H1 (cell line): ENCODE measurements at regions not wholly inside any gene's neighbourhood (a gene's known extent, or its start where the extent isn't known, plus 50 kb on each side); places are given as distances from the start of the nearest gene placed in this dataset.

Source experiments
- CTCF ChIA-PET: fragments of 300-600 bp; sonication (Branson Sonifier 250); formaldehyde crosslinking; loops from one replicate; lab custom pipeline; 2021; ENCODE audit not compliant: partially characterized antibody; lab: Charles Lee
- POLR2A ChIA-PET: fragments of 300-600 bp; sonication (Branson Sonifier 250); formaldehyde crosslinking; loops from one replicate; lab custom pipeline; 2021; ENCODE audit warnings: inconsistent platforms; ENCODE audit not compliant: partially characterized antibody; lab: Charles Lee
- DNase-seq, 2 experiments: peaks; one replicate each; pipeline versions ENCODE4 v3.0.0 to v3.0.0-alpha.2; 2010 to 2022; ENCODE audit warnings: low spot score in 2 of 2, low read depth in 1 of 2, mixed read lengths in 1 of 2
- FAIRE-seq: peaks from 2 replicates; lab custom pipeline; 2011; peaks lifted over from hg19 to GRCh38; lab: Jason Lieb, UNC
- H2AFZ ChIP-seq: 2 replicates; pipeline ENCODE4 v1.8.1; 2012; ENCODE audit warnings: low read length, inconsistent platforms
- H2AK5ac ChIP-seq: 2 replicates; pipeline ENCODE4 v1.6.1; 2013; ENCODE audit warnings: low read depth, low read length
- H2BK120ac ChIP-seq: replicated peaks from 2 replicates; pipeline ENCODE3; 2013; ENCODE audit warnings: low read depth, low read length, inconsistent platforms
- H2BK12ac ChIP-seq: 2 replicates; pipeline ENCODE4 v1.6.1; 2013; ENCODE audit warnings: low read depth, low read length
- H2BK15ac ChIP-seq: 2 replicates; pipeline ENCODE4 v1.6.1; 2013; ENCODE audit warnings: low read length
- H2BK20ac ChIP-seq: 2 replicates; pipeline ENCODE4 v1.6.1; 2013; ENCODE audit warnings: low read length
- H2BK5ac ChIP-seq: 2 replicates; pipeline ENCODE4 v1.6.1; 2013; ENCODE audit warnings: low read depth, low read length
- H3K14ac ChIP-seq: 2 replicates; pipeline ENCODE4 v1.6.1; 2013; ENCODE audit warnings: inconsistent platforms; ENCODE audit not compliant: insufficient read length
- H3K18ac ChIP-seq: 2 replicates; pipeline ENCODE4 v1.6.1; 2013; ENCODE audit warnings: low read length; ENCODE audit errors: extremely low read depth
- H3K23ac ChIP-seq: 2 replicates; pipeline ENCODE4 v1.6.1; 2013; ENCODE audit warnings: inconsistent platforms; ENCODE audit not compliant: insufficient read length
- H3K23me2 ChIP-seq: 2 replicates; pipeline ENCODE4 v1.6.1; 2013; ENCODE audit warnings: low read depth, low read length
- H3K27ac ChIP-seq: 2 replicates; pipeline ENCODE4 v1.6.1; 2011; ENCODE audit warnings: low read depth, low read length, inconsistent platforms
- H3K27me3 ChIP-seq, 4 experiments: replicated peaks in 1 of 4; 1 replicate in 1 of 4; 2 replicates in 3 of 4; pipeline versions ENCODE4 v1.6.1 to v1.8.1; 2011 to 2013; ENCODE audit warnings: low read length in 3 of 4, mild to moderate bottlenecking in 3 of 4, inconsistent platforms in 2 of 4, mixed read lengths in 2 of 4, moderate library complexity in 1 of 4; ENCODE audit not compliant: control insufficient read depth in 3 of 4, insufficient read depth in 3 of 4; ENCODE audit errors: extremely low read depth in 1 of 4
- H3K36me3 ChIP-seq, 4 experiments: 2 replicates each; pipeline versions ENCODE4 v1.6.1 to v1.8.1; 2011 to 2013; ENCODE audit warnings: mild to moderate bottlenecking in 4 of 4, low read length in 3 of 4, moderate library complexity in 2 of 4, control low read depth in 1 of 4, inconsistent platforms in 1 of 4; ENCODE audit not compliant: insufficient read depth in 4 of 4, control insufficient read depth in 2 of 4
- H3K4ac ChIP-seq: replicated peaks from 2 replicates; pipeline ENCODE3; 2013; ENCODE audit warnings: low read length, low read depth, mixed read lengths, inconsistent platforms; ENCODE audit not compliant: insufficient read length
- H3K4me1 ChIP-seq, 4 experiments: replicated peaks in 1 of 4; 1 replicate in 1 of 4; 2 replicates in 3 of 4; pipeline versions ENCODE4 v1.6.1 to v1.8.1; 2011 to 2013; ENCODE audit warnings: low read length in 3 of 4, inconsistent platforms in 2 of 4, mixed read lengths in 1 of 4; ENCODE audit not compliant: insufficient read depth in 4 of 4, control insufficient read depth in 3 of 4
- H3K4me2 ChIP-seq, 2 experiments: 2 replicates each; pipeline versions ENCODE4 v1.6.1 to v1.8.1; 2011 to 2013; ENCODE audit warnings: low read depth in 2 of 2, low read length in 2 of 2, control low read depth in 1 of 2, inconsistent platforms in 1 of 2, mild to moderate bottlenecking in 1 of 2; ENCODE audit not compliant: insufficient read depth in 1 of 2
- H3K4me3 ChIP-seq, 4 experiments: fragments of 200-600, 300-600 bp in 1 of 4; sonication (generic), shearing (Covaris generic), sonication (Bioruptor Twin) in 1 of 4; 2 replicates each; pipeline versions ENCODE4 v1.5.1 to v1.8.1; 2011 to 2016; ENCODE audit warnings: low read length in 4 of 4, low read depth in 3 of 4, control low read depth in 2 of 4, inconsistent platforms in 2 of 4, mild to moderate bottlenecking in 2 of 4, mixed read lengths in 1 of 4, moderate library complexity in 1 of 4; ENCODE audit not compliant: insufficient read depth in 2 of 4; ENCODE audit errors: extremely low read depth in 1 of 4
- H3K56ac ChIP-seq: replicated peaks from 2 replicates; pipeline ENCODE3; 2013; ENCODE audit warnings: low read depth, mild to moderate bottlenecking, mixed read lengths, low read length, inconsistent platforms; ENCODE audit not compliant: insufficient read length
- H3K79me1 ChIP-seq: 2 replicates; pipeline ENCODE4 v1.6.1; 2013; ENCODE audit warnings: low read depth, low read length, control low read depth
- H3K79me2 ChIP-seq, 2 experiments: 2 replicates each; pipeline versions ENCODE4 v1.6.1 to v1.8.1; 2012 to 2013; ENCODE audit warnings: low read length in 2 of 2, mild to moderate bottlenecking in 2 of 2, inconsistent platforms in 1 of 2; ENCODE audit not compliant: insufficient read depth in 2 of 2, control insufficient read depth in 1 of 2
- H3K9ac ChIP-seq, 4 experiments: replicated peaks in 1 of 4; 1 replicate in 1 of 4; 2 replicates in 3 of 4; pipeline versions ENCODE4 v1.6.1 to v1.8.1; 2011 to 2013; ENCODE audit warnings: low read depth in 3 of 4, low read length in 3 of 4, control low read depth in 2 of 4, mild to moderate bottlenecking in 2 of 4, moderate library complexity in 2 of 4, inconsistent platforms in 1 of 4; ENCODE audit errors: extremely low read depth in 1 of 4
- H3K9me3 ChIP-seq, 2 experiments: 2 replicates each; pipeline versions ENCODE4 v1.6.1 to v1.8.1; 2012 to 2013; ENCODE audit warnings: mild to moderate bottlenecking in 2 of 2, moderate library complexity in 2 of 2, control low read depth in 1 of 2, inconsistent platforms in 1 of 2, low read depth in 1 of 2, low read length in 1 of 2, mixed read lengths in 1 of 2; ENCODE audit not compliant: insufficient read depth in 2 of 2
- H4K20me1 ChIP-seq, 2 experiments: replicated peaks in 1 of 2; 2 replicates each; pipeline versions ENCODE3 to v1.8.1; 2011 to 2013; ENCODE audit warnings: inconsistent platforms in 2 of 2, low read length in 2 of 2, mild to moderate bottlenecking in 1 of 2; ENCODE audit not compliant: insufficient read depth in 2 of 2, control insufficient read depth in 1 of 2
- H4K5ac ChIP-seq: 2 replicates; pipeline ENCODE4 v1.6.1; 2013; ENCODE audit warnings: low read length, low read depth, mixed read lengths, inconsistent platforms; ENCODE audit not compliant: insufficient read length
- H4K8ac ChIP-seq: 2 replicates; pipeline ENCODE4 v1.8.0; 2013; ENCODE audit warnings: mild to moderate bottlenecking, moderate library complexity, low read length, inconsistent platforms; ENCODE audit not compliant: insufficient read depth; ENCODE audit errors: extremely low read depth
- H4K91ac ChIP-seq: replicated peaks from 2 replicates; pipeline ENCODE3; 2013; ENCODE audit warnings: low read length, mixed read lengths, inconsistent platforms; ENCODE audit not compliant: insufficient read length
- HDAC6 ChIP-seq: IDR thresholded peaks from one replicate; pipeline ENCODE4 v1.7.1; 2012; ENCODE audit warnings: low read depth, mild to moderate bottlenecking, inconsistent platforms, low read length, moderate library complexity
- JUND ChIP-seq: IDR thresholded peaks from 2 replicates; pipeline ENCODE4 v1.6.1; 2011; ENCODE audit warnings: mild to moderate bottlenecking, improper control_type of control experiment, low read length
- RBBP5 ChIP-seq: IDR thresholded peaks from 2 replicates; pipeline ENCODE4 v1.7.1; 2012; ENCODE audit warnings: low read depth, mild to moderate bottlenecking, inconsistent platforms, low read length, moderate library complexity, borderline replicate concordance
- SUZ12 ChIP-seq: fragments of 200-600 bp; sonication (generic); IDR thresholded peaks from 2 replicates; pipeline ENCODE4 v1.6.1; 2012; ENCODE audit warnings: mild to moderate bottlenecking, inconsistent platforms, low read length, moderate library complexity, mixed read lengths
- WGBS, 2 experiments: shearing (Covaris generic) in 1 of 2; methylation state at CpG; one replicate each; pipeline versions ENCODE4 v1.1.6 to v1.1.7; 2013 to 2015; ENCODE audit warnings: low lambda C conversion rate in 2 of 2, mixed read lengths in 2 of 2, inconsistent platforms in 1 of 2, low coverage in 1 of 2, missing lambda C conversion rate in 1 of 2; ENCODE audit not compliant: insufficient replicate concordance in 2 of 2, insufficient coverage in 1 of 2, insufficient read length in 1 of 2; ENCODE audit errors: extremely low coverage in 1 of 2, missing lambda C conversion rate in 1 of 2; 5-methylcytosine and 5-hydroxymethylcytosine counted together

DNA sequence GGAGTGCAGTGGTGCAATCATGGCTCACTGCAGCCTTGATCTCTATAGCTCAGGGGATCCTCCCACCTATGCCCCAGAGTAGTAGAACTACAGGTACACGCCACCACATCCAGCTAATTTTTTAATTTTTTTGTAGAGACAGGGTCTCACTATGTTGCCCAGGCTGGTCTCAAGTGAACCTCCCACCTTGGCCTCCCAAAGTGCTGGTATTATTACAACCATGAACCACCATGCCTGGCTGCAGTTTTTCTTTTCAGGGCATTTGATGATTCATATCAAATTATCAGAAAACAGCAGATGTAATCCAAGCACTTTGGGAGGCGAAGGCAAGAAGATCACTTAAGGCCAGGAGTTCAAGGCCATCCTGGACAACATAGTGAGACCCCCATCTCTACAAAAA lies 88.4 kb upstream of the JARID2 start:
- Histone ChIP-seq H4K20me1 (no peaks in the 10 kb centered on the region), H2AFZ (no peak overlapping the region), H3K4me2 (no peak overlapping the region), H3K4me3 (no peak overlapping the region), H3K27me3 (no peaks in the 10 kb centered on the region), H4K91ac (no peak overlapping the region), H2BK120ac (no peak overlapping the region), H3K23ac (no peak overlapping the region), H2BK5ac (no peak overlapping the region), H3K27ac (no peak overlapping the region), H3K79me2 (no peaks in the 10 kb centered on the region), H2BK20ac (no peak overlapping the region), H2BK15ac (no peak overlapping the region), H3K9ac (no peak overlapping the region), H3K79me1 (no peaks in the 10 kb centered on the region), H2BK12ac (no peak overlapping the region), H4K8ac (no peak overlapping the region), H3K4ac (no peak overlapping the region), H3K23me2 (no peaks in the 10 kb centered on the region), H3K14ac (no peak overlapping the region), H3K36me3 (no peaks in the 10 kb centered on the region; a peak in 1 of 8 replicates), H3K18ac (no peak overlapping the region), H3K4me1 (no peaks in the 10 kb centered on the region; a peak in 1 of 7 replicates), H3K56ac (no peak overlapping the region), H3K9me3 (no peaks in the 10 kb centered on the region), H2AK5ac (no peak overlapping the region), H4K5ac (no peak overlapping the region)
- DNase-seq (no peak), FAIRE-seq (no peak)
- 88% methylated on average over 2 of the region's 2 CpGs; no CpG with 5 or more reads in 1 of the 2 experiments for WGBS, 2 experiments
- CTCF ChIA-PET, result no interaction called here
- no peak for TF ChIP-seq RBBP5
- no peak for TF ChIP-seq HDAC6
- no peak for TF ChIP-seq JUND
- no peak for TF ChIP-seq SUZ12
- POLR2A ChIA-PET, result no interaction called here
